Smooth muscle cell (in vitro differentiated cells): ENCODE measurements at regions not wholly inside any gene's neighbourhood (a gene's known extent, or its start where the extent isn't known, plus 50 kb on each side); places are given as distances from the start of the nearest gene placed in this dataset.

ENCODE experiments used
- DNase-seq: peaks from one replicate; lab custom pipeline; 2025; ENCODE audit not compliant: unreplicated experiment; lab: John Stamatoyannopoulos, UW
- H2AFZ ChIP-seq: fragments of 200-600 bp; sonication (generic); 2 replicates; pipeline ENCODE4 v1.6.0; 2016; ENCODE audit warnings: antibody characterized with exemption, low read depth, mild to moderate bottlenecking
- H3F3A ChIP-seq: fragments of 200-600 bp; sonication (generic); 2 replicates; pipeline ENCODE4 v1.6.0; 2017; ENCODE audit warnings: antibody characterized with exemption, low read depth
- H3K27ac ChIP-seq: fragments of 200-600 bp; sonication (generic); 2 replicates; pipeline ENCODE4 v1.5.1; 2016; ENCODE audit warnings: low read depth, mild to moderate bottlenecking
- H3K27me3 ChIP-seq: fragments of 200-600 bp; sonication (generic); 2 replicates; pipeline ENCODE4 v1.6.1; 2016; ENCODE audit warnings: low read depth, mild to moderate bottlenecking
- H3K36me3 ChIP-seq: fragments of 200-600 bp; sonication (generic); 2 replicates; pipeline ENCODE4 v1.5.1; 2016; ENCODE audit warnings: low read depth
- H3K4me1 ChIP-seq: fragments of 200-600 bp; sonication (generic); 2 replicates; pipeline ENCODE4 v1.5.1; 2016; ENCODE audit warnings: low read depth
- H3K4me2 ChIP-seq: fragments of 200-600 bp; sonication (generic); 2 replicates; pipeline ENCODE4 v1.6.0; 2016; ENCODE audit warnings: mild to moderate bottlenecking
- H3K4me3 ChIP-seq: fragments of 200-600 bp; sonication (generic); 2 replicates; pipeline ENCODE4 v1.5.1; 2016; ENCODE audit warnings: mild to moderate bottlenecking
- H3K79me2 ChIP-seq: fragments of 200-600 bp; sonication (generic); 2 replicates; pipeline ENCODE4 v1.6.0; 2016; ENCODE audit warnings: low read depth, mild to moderate bottlenecking
- H3K9ac ChIP-seq: fragments of 200-600 bp; sonication (generic); 2 replicates; pipeline ENCODE4 v1.6.0; 2016; ENCODE audit warnings: low read depth
- H3K9me3 ChIP-seq: fragments of 200-600 bp; sonication (generic); replicated peaks from 2 replicates; pipeline ENCODE4 v1.5.1; 2016; ENCODE audit warnings: low read depth
- H4K20me1 ChIP-seq: fragments of 200-600 bp; sonication (generic); 2 replicates; pipeline ENCODE4 v1.6.0; 2016; ENCODE audit warnings: low read depth
- CTCF ChIP-seq: fragments of 200-600 bp; sonication (generic); IDR thresholded peaks from 2 replicates; pipeline ENCODE4 v1.5.1; 2017; ENCODE audit warnings: borderline replicate concordance, mild to moderate bottlenecking, antibody characterized with exemption; ENCODE audit not compliant: insufficient read depth, poor library complexity, severe bottlenecking
- WGBS: methylation state at CpG from one replicate; pipeline ENCODE4 v1.1.7; 2016; ENCODE audit warnings: low lambda C conversion rate; 5-methylcytosine and 5-hydroxymethylcytosine counted together

GRCh38 chr2:139742216-139743172, 962.3 kb upstream of the NXPH2 start:
- DNase-seq, result no peak
- no peak overlapping the region for H3K4me2 ChIP-seq
- no peak overlapping the region for H3K9ac ChIP-seq
- no peaks in the 10 kb centered on the region for H3F3A ChIP-seq
- H3K79me2 ChIP-seq, result no peaks in the 10 kb centered on the region
- H3K4me3 ChIP-seq, result no peak overlapping the region
- no peak overlapping the region for H3K27ac ChIP-seq
- WGBS, result 92% methylated on average over 8 of the region's 8 CpGs
- no peaks in the 10 kb centered on the region for H3K4me1 ChIP-seq
- no peaks in the 10 kb centered on the region for H3K9me3 ChIP-seq
- no peaks in the 10 kb centered on the region for H3K27me3 ChIP-seq
- TF ChIP-seq CTCF, result no peak
- no peak overlapping the region for H2AFZ ChIP-seq
- H4K20me1 ChIP-seq, result no peaks in the 10 kb centered on the region
- H3K36me3 ChIP-seq, result no peaks in the 10 kb centered on the region

GRCh38 chr2:139737659-139738058, 957.5 kb upstream of the NXPH2 start:
- no peak for DNase-seq
- WGBS, result 88% methylated on average over 2 of the region's 2 CpGs
- no peak overlapping the region for H3K4me3 ChIP-seq

GRCh38 chr2:139730197-139730596, 950.0 kb upstream of the NXPH2 start:
- Histone ChIP-seq H2AFZ (no peak overlapping the region), H3K9me3 (no peaks in the 10 kb centered on the region), H3K9ac (no peak overlapping the region), H3K27me3 (no peaks in the 10 kb centered on the region), H3K4me3 (no peak overlapping the region), H3F3A (no peaks in the 10 kb centered on the region), H3K36me3 (no peaks in the 10 kb centered on the region), H3K4me2 (no peak overlapping the region), H3K4me1 (no peaks in the 10 kb centered on the region), H4K20me1 (no peaks in the 10 kb centered on the region), H3K79me2 (no peaks in the 10 kb centered on the region), H3K27ac (no peak overlapping the region)
- DNase-seq, result no peak
- TF ChIP-seq CTCF, result no peak
- 84% methylated on average over 4 of the region's 4 CpGs for WGBS

More at GRCh38 chr2:139737659-139738058, 957.5 kb upstream of the NXPH2 start:
- Histone ChIP-seq H3K79me2 (no peaks in the 10 kb centered on the region), H3K27me3 (no peaks in the 10 kb centered on the region), H2AFZ (no peak overlapping the region), H3K36me3 (peaks cover 5% of the 10 kb centered on the region), H3K27ac (no peak overlapping the region), H3F3A (no peaks in the 10 kb centered on the region), H3K4me1 (no peaks in the 10 kb centered on the region), H3K9ac (no peak overlapping the region), H3K4me2 (no peak overlapping the region), H3K9me3 (no peaks in the 10 kb centered on the region), H4K20me1 (no peaks in the 10 kb centered on the region)
- no peak for TF ChIP-seq CTCF
